ENCODE measurements at regions not wholly inside any gene's neighbourhood (a gene's known extent, or its start where the extent isn't known, plus 50 kb on each side); places are given as distances from the start of the nearest gene placed in this dataset.

- Histone ChIP-seq H3K27me3 (replicated peaks; ENCODE audit: insufficient read depth) (no peaks in the 10 kb centered on the region), H3K36me3 (no peaks in the 10 kb centered on the region), H3K9me3 (no peaks in the 10 kb centered on the region), H3K27ac (no peak overlapping the region), H3K4me1 (replicated peaks) (no peaks in the 10 kb centered on the region), H3K4me3 (no peak overlapping the region)
- DNase-seq (ENCODE audit: low spot score) = no peak
- intact Hi-C loops (cut with DNase I) = no loop called here
- WGBS = 80% methylated on average over 2 of the region's 2 CpGs
- TF ChIP-seq POLR2A (IDR thresholded peaks at IDR 0.05) (no peak), POLR2AphosphoS5 (IDR thresholded peaks at IDR 0.05) (no peak), CTCF (IDR thresholded peaks at IDR 0.05) (no peak)
Measured at GRCh38 chr15:97174886-97175540, 785.5 kb upstream of the ARRDC4 start.

GRCh38 chr15:97177151-97177577 lies 783.3 kb upstream of the ARRDC4 start:
- H3K27me3 ChIP-seq (replicated peaks; ENCODE audit: insufficient read depth) = no peaks in the 10 kb centered on the region
- intact Hi-C loops (cut with DNase I) = no loop called here
- H3K36me3 ChIP-seq = no peaks in the 10 kb centered on the region
- H3K27ac ChIP-seq = no peak overlapping the region
- H3K4me1 ChIP-seq (replicated peaks) = no peaks in the 10 kb centered on the region
- TF ChIP-seq POLR2A (IDR thresholded peaks at IDR 0.05) = no peak
- TF ChIP-seq POLR2AphosphoS5 (IDR thresholded peaks at IDR 0.05) = no peak
- TF ChIP-seq CTCF (IDR thresholded peaks at IDR 0.05) = no peak
- 15% methylated on average over 11 of the region's 11 CpGs for WGBS
- no peak for DNase-seq (ENCODE audit: low spot score)
- no peak overlapping the region for H3K4me3 ChIP-seq
- H3K9me3 ChIP-seq = no peaks in the 10 kb centered on the region

- DNase-seq (ENCODE audit: low spot score) = no peak
- Histone ChIP-seq H3K4me1 (replicated peaks) (no peaks in the 10 kb centered on the region), H3K36me3 (no peaks in the 10 kb centered on the region), H3K27me3 (replicated peaks; ENCODE audit: insufficient read depth) (no peaks in the 10 kb centered on the region), H3K27ac (no peak overlapping the region), H3K9me3 (no peaks in the 10 kb centered on the region), H3K4me3 (no peak overlapping the region)
- 91% methylated on average over 7 of the region's 7 CpGs for WGBS
- intact Hi-C loops (cut with DNase I) = no loop called here
- TF ChIP-seq CTCF (IDR thresholded peaks at IDR 0.05) = no peak
- TF ChIP-seq POLR2AphosphoS5 (IDR thresholded peaks at IDR 0.05) = no peak
- no peak for TF ChIP-seq POLR2A (IDR thresholded peaks at IDR 0.05)
Measured at GRCh38 chr15:97182581-97182980, 777.9 kb upstream of the ARRDC4 start.

- WGBS = 87% methylated on average over 3 of the region's 3 CpGs
- Histone ChIP-seq H3K4me3 (no peak overlapping the region), H3K27me3 (replicated peaks; ENCODE audit: insufficient read depth) (no peaks in the 10 kb centered on the region), H3K9me3 (no peaks in the 10 kb centered on the region), H3K27ac (no peak overlapping the region), H3K4me1 (replicated peaks) (no peaks in the 10 kb centered on the region), H3K36me3 (no peaks in the 10 kb centered on the region)
- TF ChIP-seq CTCF (IDR thresholded peaks at IDR 0.05) (no peak), POLR2AphosphoS5 (IDR thresholded peaks at IDR 0.05) (no peak), POLR2A (IDR thresholded peaks at IDR 0.05) (no peak)
- intact Hi-C loops (cut with DNase I) = no loop called here
- DNase-seq (ENCODE audit: low spot score) = no peak
Measured at GRCh38 chr15:97189162-97189780, 771.2 kb upstream of the ARRDC4 start.

GRCh38 chr15:97194750-97195149 lies 765.8 kb upstream of the ARRDC4 start:
- WGBS = 100% methylated on average over 1 of the region's 1 CpG
- no peak for DNase-seq (ENCODE audit: low spot score)
- Histone ChIP-seq H3K36me3 (no peaks in the 10 kb centered on the region), H3K27ac (no peak overlapping the region), H3K4me1 (replicated peaks) (no peaks in the 10 kb centered on the region), H3K9me3 (no peaks in the 10 kb centered on the region), H3K4me3 (no peak overlapping the region), H3K27me3 (replicated peaks; ENCODE audit: insufficient read depth) (no peaks in the 10 kb centered on the region)
- intact Hi-C loops (cut with DNase I) = no loop called here
- TF ChIP-seq POLR2A (IDR thresholded peaks at IDR 0.05) (no peak), POLR2AphosphoS5 (IDR thresholded peaks at IDR 0.05) (no peak), CTCF (IDR thresholded peaks at IDR 0.05) (no peak)

All from prostate gland (tissue), 2 donors.